ENCODE measurements at regions not wholly inside any gene's neighbourhood (a gene's known extent, or its start where the extent isn't known, plus 50 kb on each side); places are given as distances from the start of the nearest gene placed in this dataset.
A peak's percentile ranks its signal among the peaks of the same experiment; 100 is the strongest.

GRCh38 chr13:26952551-26953143 lies 192.1 kb upstream of the GPR12 start:
- Histone ChIP-seq H3K4me1 (peaks cover 14 to 86% (median 56%) of the 10 kb centered on the region in 4 donors), H3K27ac (peak overlapping the region; percentile 85 to 91 (median 88)), H3K36me3 (no peaks in the 10 kb centered on the region), H3K27me3 (no peaks in the 10 kb centered on the region), H3K9me3 (no peaks in the 10 kb centered on the region), H3K4me3 (no peak overlapping the region)
- TF ChIP-seq POLR2A (IDR thresholded peaks at IDR 0.05) (no peak), POLR2AphosphoS5 (IDR thresholded peaks at IDR 0.05) (no peak), EP300 (IDR thresholded peaks at IDR 0.05; ENCODE audit: low read depth) (no peak)
- TF ChIP-seq, protein P1, sequence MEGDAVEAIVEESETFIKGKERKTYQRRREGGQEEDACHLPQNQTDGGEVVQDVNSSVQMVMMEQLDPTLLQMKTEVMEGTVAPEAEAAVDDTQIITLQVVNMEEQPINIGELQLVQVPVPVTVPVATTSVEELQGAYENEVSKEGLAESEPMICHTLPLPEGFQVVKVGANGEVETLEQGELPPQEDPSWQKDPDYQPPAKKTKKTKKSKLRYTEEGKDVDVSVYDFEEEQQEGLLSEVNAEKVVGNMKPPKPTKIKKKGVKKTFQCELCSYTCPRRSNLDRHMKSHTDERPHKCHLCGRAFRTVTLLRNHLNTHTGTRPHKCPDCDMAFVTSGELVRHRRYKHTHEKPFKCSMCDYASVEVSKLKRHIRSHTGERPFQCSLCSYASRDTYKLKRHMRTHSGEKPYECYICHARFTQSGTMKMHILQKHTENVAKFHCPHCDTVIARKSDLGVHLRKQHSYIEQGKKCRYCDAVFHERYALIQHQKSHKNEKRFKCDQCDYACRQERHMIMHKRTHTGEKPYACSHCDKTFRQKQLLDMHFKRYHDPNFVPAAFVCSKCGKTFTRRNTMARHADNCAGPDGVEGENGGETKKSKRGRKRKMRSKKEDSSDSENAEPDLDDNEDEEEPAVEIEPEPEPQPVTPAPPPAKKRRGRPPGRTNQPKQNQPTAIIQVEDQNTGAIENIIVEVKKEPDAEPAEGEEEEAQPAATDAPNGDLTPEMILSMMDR (IDR thresholded peaks at IDR 0.05): no peak
- in situ Hi-C loops (cut with MboI; ENCODE audit: low pct_ligation_motif_present in 1 of 4, low pct_unique_long_range_greater_than_20kb in 1 of 4, low sequenced_read_pairs in 3 of 4) (loop anchor here in 1 of 4 donors (10.0 kb wide), 1 partner anchor 1022 kb away; no protein-coding TSS in a partner anchor), intact Hi-C loops (cut with DNase I; ENCODE audit: low total_unique reads) (no loop called here)
- 77% methylated on average over 12 of the region's 12 CpGs; no CpG with 5 or more reads in 1 of the 2 donors for WGBS, 2 donors (ENCODE audit: low coverage in 1 of 2)
- no peak for DNase-seq

- Histone ChIP-seq H3K4me3 (no peak overlapping the region), H3K36me3 (no peaks in the 10 kb centered on the region), H3K9me3 (no peaks in the 10 kb centered on the region), H3K27me3 (no peaks in the 10 kb centered on the region), H3K4me1 (peaks cover 8 to 86% (median 52%) of the 10 kb centered on the region in 4 donors), H3K27ac (peak overlapping the region; percentile 85 to 91 (median 88))
- 55 to 80% methylated on average over 1 to 12 of the region's 12 CpGs for WGBS, 2 donors (ENCODE audit: low coverage in 1 of 2)
- intact Hi-C loops (cut with DNase I; ENCODE audit: low total_unique reads) (no loop called here), in situ Hi-C loops (cut with MboI; ENCODE audit: low pct_ligation_motif_present in 1 of 4, low pct_unique_long_range_greater_than_20kb in 1 of 4, low sequenced_read_pairs in 3 of 4) (loop anchor here in 1 of 4 donors (10.0 kb wide), 1 partner anchor 1023 kb away; no protein-coding TSS in a partner anchor)
- DNase-seq: peak; percentile 87
- TF ChIP-seq POLR2AphosphoS5 (IDR thresholded peaks at IDR 0.05) (peak in 2 of 3 donors; percentile 66 to 74), EP300 (IDR thresholded peaks at IDR 0.05; ENCODE audit: low read depth) (peak; percentile 82), POLR2A (IDR thresholded peaks at IDR 0.05) (peak; percentile 59)
- TF ChIP-seq, protein P1 (IDR thresholded peaks at IDR 0.05): peak in 2 of 5 experiments; percentile 12 to 35
Observed at GRCh38 chr13:26951581-26952177, 191.1 kb upstream of the GPR12 start.

DNA sequence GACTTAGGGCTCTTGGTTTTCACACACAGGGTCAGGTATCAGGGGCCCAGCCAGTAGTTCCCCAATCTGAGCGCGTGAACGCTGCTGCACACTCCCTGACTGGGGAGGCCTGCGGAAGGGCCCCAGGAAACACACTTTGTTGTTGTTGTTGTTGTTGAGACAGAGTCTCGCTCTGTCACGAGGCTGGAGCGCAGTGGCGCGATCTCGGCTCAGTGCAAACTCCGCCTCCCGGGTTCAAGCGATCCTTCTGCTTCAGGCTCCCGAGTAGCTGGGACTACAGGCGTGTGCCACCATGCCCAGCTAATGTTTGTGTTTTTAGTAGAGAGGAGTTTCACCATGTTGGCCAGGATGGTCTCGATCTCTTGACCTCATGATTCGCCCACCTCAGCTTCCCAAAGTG lies 190.4 kb upstream of the GPR12 start:
- WGBS, 2 donors (ENCODE audit: low coverage in 1 of 2): 59% methylated on average over 17 of the region's 17 CpGs; no CpG with 5 or more reads in 1 of the 2 donors
- Histone ChIP-seq H3K4me3 (no peak overlapping the region), H3K27me3 (no peaks in the 10 kb centered on the region), H3K4me1 (peaks cover 8 to 80% (median 50%) of the 10 kb centered on the region in 4 donors), H3K9me3 (no peaks in the 10 kb centered on the region), H3K27ac (peak overlapping the region; percentile 85 to 91 (median 88)), H3K36me3 (no peaks in the 10 kb centered on the region)
- in situ Hi-C loops (cut with MboI; ENCODE audit: low pct_ligation_motif_present in 1 of 4, low pct_unique_long_range_greater_than_20kb in 1 of 4, low sequenced_read_pairs in 3 of 4) (loop anchor here in 1 of 4 donors (10.0 kb wide), 1 partner anchor 1024 kb away; no protein-coding TSS in a partner anchor), intact Hi-C loops (cut with DNase I; ENCODE audit: low total_unique reads) (no loop called here)
- TF ChIP-seq POLR2AphosphoS5 (IDR thresholded peaks at IDR 0.05) (no peak), EP300 (IDR thresholded peaks at IDR 0.05; ENCODE audit: low read depth) (no peak), POLR2A (IDR thresholded peaks at IDR 0.05) (no peak)
- TF ChIP-seq, protein P1 (IDR thresholded peaks at IDR 0.05): no peak
- DNase-seq: peak; percentile 41

- Histone ChIP-seq H3K4me1 (peaks cover 8 to 77% (median 48%) of the 10 kb centered on the region in 4 donors), H3K4me3 (no peak overlapping the region), H3K27me3 (no peaks in the 10 kb centered on the region), H3K27ac (peak overlapping the region; percentile 85 to 91 (median 88)), H3K36me3 (no peaks in the 10 kb centered on the region), H3K9me3 (no peaks in the 10 kb centered on the region)
- in situ Hi-C loops (cut with MboI; ENCODE audit: low pct_ligation_motif_present in 1 of 4, low pct_unique_long_range_greater_than_20kb in 1 of 4, low sequenced_read_pairs in 3 of 4): loop anchor here in 1 of 4 donors (10.0 kb wide), 1 partner anchor 1024 kb away; no protein-coding TSS in a partner anchor
- DNase-seq: peak; percentile 55
- intact Hi-C loops (cut with DNase I; ENCODE audit: low total_unique reads): no loop called here
- 61% methylated on average over 10 of the region's 10 CpGs; no CpG with 5 or more reads in 1 of the 2 donors for WGBS, 2 donors (ENCODE audit: low coverage in 1 of 2)
- TF ChIP-seq POLR2AphosphoS5 (IDR thresholded peaks at IDR 0.05) (peak in 1 of 3 donors; percentile 43), POLR2A (IDR thresholded peaks at IDR 0.05) (peak; percentile 44), EP300 (IDR thresholded peaks at IDR 0.05; ENCODE audit: low read depth) (no peak)
Observed at GRCh38 chr13:26950546-26950945, 190.0 kb upstream of the GPR12 start.

Data from transverse colon (tissue), 4 donors.